HepG2 (cell line): ENCODE measurements at regions not wholly inside any gene's neighbourhood (a gene's known extent, or its start where the extent isn't known, plus 50 kb on each side); places are given as distances from the start of the nearest gene placed in this dataset.

Experiments used
- ATAC-seq: fragments of 200-7000 bp; cut with Tn5 transposase; 3 replicates; pipeline ENCODE4 v1.9.1; 2020; ENCODE audit warnings: mild to moderate bottlenecking, moderate library complexity
- BruUV-seq: library from RNA; stranded (reverse); fragments of 400-500 nt; replicated peaks from 2 replicates; lab custom pipeline; 2021; lab: Mats Ljungman, UMichigan
- CTCF ChIA-PET: fragments of 300-600 bp; formaldehyde crosslinking; extraction: SDS; loops from one replicate; lab custom pipeline; 2021; ENCODE audit warnings: low total read pairs, inconsistent platforms, low intra/inter-chr PET ratio; lab: Yijun Ruan, JAX
- POLR2A ChIA-PET: fragments of 350-600 bp; sonication (Branson Sonifier 250); formaldehyde crosslinking; loops from one replicate; lab custom pipeline; 2020; ENCODE audit warnings: antibody characterized with exemption, inconsistent platforms; lab: Yijun Ruan, JAX
- DNase-seq: peaks from one replicate; pipeline ENCODE4 v3.0.0-alpha.2; 2015; ENCODE audit warnings: low spot score
- FAIRE-seq: peaks from 3 replicates; lab custom pipeline; 2011; peaks lifted over from hg19 to GRCh38; lab: Jason Lieb, UNC
- H2AFZ ChIP-seq: one replicate; pipeline ENCODE4 v1.6.1; 2011; ENCODE audit warnings: low read length, inconsistent platforms
- H3K27ac ChIP-seq: fragments of 300-600 bp; 3 replicates; pipeline ENCODE4 v1.8.0; 2011; ENCODE audit warnings: mixed run types, mild to moderate bottlenecking, mixed read lengths, low read length, inconsistent platforms; ENCODE audit not compliant: insufficient read depth; ENCODE audit errors: extremely low read length
- H3K27me3 ChIP-seq, 2 experiments: fragments of 200-600 bp in 1 of 2; 2 replicates in 1 of 2; 3 replicates in 1 of 2; pipeline versions ENCODE4 v1.6.0 to v1.8.0; 2011; ENCODE audit warnings: low read length in 2 of 2, mild to moderate bottlenecking in 2 of 2, moderate library complexity in 2 of 2, inconsistent platforms in 1 of 2; ENCODE audit not compliant: insufficient read depth in 2 of 2, control insufficient read depth in 1 of 2
- H3K36me3 ChIP-seq, 2 experiments: fragments of 200-600 bp in 1 of 2; replicated peaks in 1 of 2; 2 replicates in 1 of 2; 3 replicates in 1 of 2; pipeline versions ENCODE4 v1.5.1 to v1.8.0; 2011; ENCODE audit warnings: low read length in 2 of 2, inconsistent platforms in 1 of 2; ENCODE audit not compliant: insufficient read depth in 2 of 2, control insufficient read depth in 1 of 2
- H3K4me1 ChIP-seq: 2 replicates; pipeline ENCODE4 v1.5.1; 2012; ENCODE audit warnings: low read length, inconsistent platforms; ENCODE audit not compliant: insufficient read depth
- H3K4me2 ChIP-seq: 2 replicates; pipeline ENCODE4 v1.6.0; 2011; ENCODE audit warnings: low read depth, low read length, inconsistent platforms
- H3K4me3 ChIP-seq, 3 experiments: fragments of 200-600 bp in 1 of 3; sonication (generic), shearing (Covaris generic) in 1 of 3; replicated peaks in 1 of 3; 2 replicates each; pipeline ENCODE4 v1.5.1; 2011 to 2016; ENCODE audit warnings: low read length in 3 of 3, inconsistent platforms in 2 of 3, low read depth in 2 of 3, mild to moderate bottlenecking in 2 of 3, control low read depth in 1 of 3, mixed read lengths in 1 of 3; ENCODE audit not compliant: insufficient read depth in 1 of 3
- H3K79me2 ChIP-seq: one replicate; pipeline ENCODE4 v1.6.1; 2011; ENCODE audit warnings: low read length, inconsistent platforms; ENCODE audit not compliant: insufficient read depth
- H3K9ac ChIP-seq: 2 replicates; pipeline ENCODE4 v1.6.0; 2011; ENCODE audit warnings: mild to moderate bottlenecking, low read depth, low read length, inconsistent platforms; ENCODE audit not compliant: insufficient read depth
- H3K9me3 ChIP-seq: 2 replicates; pipeline ENCODE4 v1.5.1; 2012; ENCODE audit warnings: mild to moderate bottlenecking, low read length
- H4K20me1 ChIP-seq: 2 replicates; pipeline ENCODE4 v1.6.0; 2011; ENCODE audit warnings: inconsistent platforms, mild to moderate bottlenecking, low read length, moderate library complexity; ENCODE audit not compliant: insufficient read depth
- BRD4 ChIP-seq: sonication (generic); formaldehyde crosslinking; IDR thresholded peaks from 2 replicates; pipeline ENCODE4 v1.4.0; 2020; ENCODE audit warnings: missing genetic modification reagents
- CSRNP1 ChIP-seq: sonication (generic); formaldehyde crosslinking; IDR thresholded peaks from 2 replicates; pipeline ENCODE4 v1.8.1; 2023; ENCODE audit warnings: mild to moderate bottlenecking, missing genetic modification reagents
- KDM1A ChIP-seq: IDR thresholded peaks from 2 replicates; pipeline ENCODE4 v1.6.1; 2016; ENCODE audit warnings: missing compliant biosample characterization
- KDM5A ChIP-seq: fragments of 200-600 bp; sonication (generic); IDR thresholded peaks from 2 replicates; pipeline ENCODE4 v1.7.0; 2018; ENCODE audit warnings: antibody characterized with exemption, mild to moderate bottlenecking, low read length, borderline replicate concordance
- KLF15 ChIP-seq: sonication (generic); formaldehyde crosslinking; IDR thresholded peaks from 2 replicates; pipeline ENCODE4 v1.8.1; 2023; ENCODE audit warnings: borderline replicate concordance, mild to moderate bottlenecking, inconsistent platforms, missing genetic modification reagents, mixed read lengths
- MIER3 ChIP-seq: IDR thresholded peaks from 2 replicates; pipeline ENCODE4 v1.6.1; 2016; ENCODE audit warnings: missing compliant biosample characterization, borderline replicate concordance
- MIXL1 ChIP-seq: IDR thresholded peaks from 2 replicates; pipeline ENCODE4 v1.6.1; 2016
- SIN3A ChIP-seq: IDR thresholded peaks from 2 replicates; pipeline ENCODE4 v1.6.1; 2011; ENCODE audit warnings: low read depth, mild to moderate bottlenecking, control low read depth, low read length, borderline replicate concordance
- SP2 ChIP-seq: sonication (generic); formaldehyde crosslinking; IDR thresholded peaks from 2 replicates; pipeline ENCODE4 v1.5.1; 2020; ENCODE audit warnings: mild to moderate bottlenecking, missing genetic modification reagents
- TMF1 ChIP-seq: sonication (generic); formaldehyde crosslinking; IDR thresholded peaks from 2 replicates; pipeline ENCODE4 v1.8.1; 2022; ENCODE audit warnings: low read depth, missing genetic modification reagents
- ZIK1 ChIP-seq: sonication (generic); formaldehyde crosslinking; IDR thresholded peaks from 2 replicates; pipeline ENCODE4 v1.5.0; 2020; ENCODE audit warnings: mild to moderate bottlenecking, low read depth, missing genetic modification reagents, borderline replicate concordance
- ZNF207 ChIP-seq: fragments of 450-650 bp; IDR thresholded peaks from 2 replicates; pipeline ENCODE4 v1.6.1; 2016; ENCODE audit warnings: antibody characterized with exemption, borderline replicate concordance
- ZNF256 ChIP-seq: sonication (generic); formaldehyde crosslinking; conservative IDR thresholded peaks from 2 replicates; pipeline ENCODE4 v1.4.0; 2020; ENCODE audit warnings: missing genetic modification reagents
- ZNF274 ChIP-seq: sonication (generic); formaldehyde crosslinking; IDR thresholded peaks from 2 replicates; pipeline ENCODE4 v1.5.1; 2020; ENCODE audit warnings: mild to moderate bottlenecking, missing genetic modification reagents
- ZNF549 ChIP-seq: sonication (generic); formaldehyde crosslinking; IDR thresholded peaks from 2 replicates; pipeline ENCODE4 v1.5.0; 2020; ENCODE audit warnings: missing genetic modification reagents
- ZUFSP ChIP-seq: sonication (generic); formaldehyde crosslinking; IDR thresholded peaks from 2 replicates; pipeline ENCODE4 v1.9.0; 2021; ENCODE audit warnings: missing genetic modification reagents, mild to moderate bottlenecking, borderline replicate concordance
- WGBS: methylation state at CpG from one replicate; pipeline ENCODE4 v1.1.6; 2017; ENCODE audit warnings: low lambda C conversion rate; 5-methylcytosine and 5-hydroxymethylcytosine counted together
- in situ Hi-C: cut with HindIII; loops from 2 replicates; pipeline ENCODE4 v1.10.0; 2017; ENCODE audit warnings: low pct_unique_long_range_greater_than_20kb; ENCODE audit not compliant: extremely low pct_ligation_motif_present
- intact Hi-C: fragments of 100-400 bp; cut with micrococcal nuclease; formaldehyde crosslinking; loops from one replicate; pipeline ENCODE4 v1.10.0; 2022; ENCODE audit not compliant: unreplicated experiment
- TF ChIP-seq, protein P1 (sequence below): IDR thresholded peaks from 2 replicates; pipeline ENCODE4 v1.6.1; 2016; ENCODE audit warnings: missing compliant biosample characterization, missing genetic modification reagents, borderline replicate concordance
- TF ChIP-seq, protein P2 (sequence below): IDR thresholded peaks from 2 replicates; pipeline ENCODE4 v1.6.1; 2018; ENCODE audit warnings: missing genetic modification reagents

- TF ChIP-seq ZUFSP (CRISPR knock-in tag) = no peak
- no peak for TF ChIP-seq KDM1A (CRISPR knock-in tag)
- no peak for TF ChIP-seq KLF15 (CRISPR knock-in tag)
Measured at GRCh38 chr9:89863837-89864236, 259.0 kb downstream of the GADD45G start (continued).

- DNase-seq = no peak
- no peak for FAIRE-seq
- no TSS peak for BruUV-seq
- ChIA-PET CTCF (no interaction called here), POLR2A (no interaction called here)
- no peaks in the 10 kb centered on the region for H3K36me3 ChIP-seq
- no peaks in the 10 kb centered on the region for H4K20me1 ChIP-seq
- no peaks in the 10 kb centered on the region for H3K9me3 ChIP-seq
- H3K4me2 ChIP-seq = no peak overlapping the region
- H3K79me2 ChIP-seq = no peaks in the 10 kb centered on the region
- WGBS = 12% methylated on average over 5 of the region's 5 CpGs
- ATAC-seq = no peak
- H2AFZ ChIP-seq = no peak overlapping the region
- intact Hi-C loops (no loop called here), in situ Hi-C loops (no loop called here)
- no peaks in the 10 kb centered on the region for H3K4me1 ChIP-seq
- H3K27me3 ChIP-seq = peaks cover 1 to 3% of the 10 kb centered on the region in 2 experiments; a peak in 1 of 5 replicates
- no peak overlapping the region for H3K27ac ChIP-seq
- no peak overlapping the region for H3K4me3 ChIP-seq
- no peak overlapping the region for H3K9ac ChIP-seq
- TF ChIP-seq BRD4 (no peak), KDM5A (no peak), ZIK1 (CRISPR knock-in tag) (no peak), ZNF274 (no peak), CSRNP1 (no peak), SP2 (CRISPR knock-in tag) (no peak), MIER3 (CRISPR knock-in tag) (no peak), ZNF549 (CRISPR knock-in tag) (no peak), SIN3A (no peak), ZNF256 (CRISPR knock-in tag) (no peak), ZNF207 (no peak), TMF1 (CRISPR knock-in tag) (no peak), MIXL1 (CRISPR knock-in tag) (no peak)
- TF ChIP-seq, protein P1, sequence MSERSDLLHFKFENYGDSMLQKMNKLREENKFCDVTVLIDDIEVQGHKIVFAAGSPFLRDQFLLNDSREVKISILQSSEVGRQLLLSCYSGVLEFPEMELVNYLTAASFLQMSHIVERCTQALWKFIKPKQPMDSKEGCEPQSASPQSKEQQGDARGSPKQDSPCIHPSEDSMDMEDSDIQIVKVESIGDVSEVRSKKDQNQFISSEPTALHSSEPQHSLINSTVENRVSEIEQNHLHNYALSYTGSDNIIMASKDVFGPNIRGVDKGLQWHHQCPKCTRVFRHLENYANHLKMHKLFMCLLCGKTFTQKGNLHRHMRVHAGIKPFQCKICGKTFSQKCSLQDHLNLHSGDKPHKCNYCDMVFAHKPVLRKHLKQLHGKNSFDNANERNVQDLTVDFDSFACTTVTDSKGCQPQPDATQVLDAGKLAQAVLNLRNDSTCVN (CRISPR knock-in tag) = no peak
- TF ChIP-seq, protein P2, sequence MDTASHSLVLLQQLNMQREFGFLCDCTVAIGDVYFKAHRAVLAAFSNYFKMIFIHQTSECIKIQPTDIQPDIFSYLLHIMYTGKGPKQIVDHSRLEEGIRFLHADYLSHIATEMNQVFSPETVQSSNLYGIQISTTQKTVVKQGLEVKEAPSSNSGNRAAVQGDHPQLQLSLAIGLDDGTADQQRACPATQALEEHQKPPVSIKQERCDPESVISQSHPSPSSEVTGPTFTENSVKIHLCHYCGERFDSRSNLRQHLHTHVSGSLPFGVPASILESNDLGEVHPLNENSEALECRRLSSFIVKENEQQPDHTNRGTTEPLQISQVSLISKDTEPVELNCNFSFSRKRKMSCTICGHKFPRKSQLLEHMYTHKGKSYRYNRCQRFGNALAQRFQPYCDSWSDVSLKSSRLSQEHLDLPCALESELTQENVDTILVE = no peak
Measured at GRCh38 chr9:89864257-89864656, 259.4 kb downstream of the GADD45G start.
